ENCODE measurements at regions not wholly inside any gene's neighbourhood (a gene's known extent, or its start where the extent isn't known, plus 50 kb on each side); places are given as distances from the start of the nearest gene placed in this dataset.

DNA sequence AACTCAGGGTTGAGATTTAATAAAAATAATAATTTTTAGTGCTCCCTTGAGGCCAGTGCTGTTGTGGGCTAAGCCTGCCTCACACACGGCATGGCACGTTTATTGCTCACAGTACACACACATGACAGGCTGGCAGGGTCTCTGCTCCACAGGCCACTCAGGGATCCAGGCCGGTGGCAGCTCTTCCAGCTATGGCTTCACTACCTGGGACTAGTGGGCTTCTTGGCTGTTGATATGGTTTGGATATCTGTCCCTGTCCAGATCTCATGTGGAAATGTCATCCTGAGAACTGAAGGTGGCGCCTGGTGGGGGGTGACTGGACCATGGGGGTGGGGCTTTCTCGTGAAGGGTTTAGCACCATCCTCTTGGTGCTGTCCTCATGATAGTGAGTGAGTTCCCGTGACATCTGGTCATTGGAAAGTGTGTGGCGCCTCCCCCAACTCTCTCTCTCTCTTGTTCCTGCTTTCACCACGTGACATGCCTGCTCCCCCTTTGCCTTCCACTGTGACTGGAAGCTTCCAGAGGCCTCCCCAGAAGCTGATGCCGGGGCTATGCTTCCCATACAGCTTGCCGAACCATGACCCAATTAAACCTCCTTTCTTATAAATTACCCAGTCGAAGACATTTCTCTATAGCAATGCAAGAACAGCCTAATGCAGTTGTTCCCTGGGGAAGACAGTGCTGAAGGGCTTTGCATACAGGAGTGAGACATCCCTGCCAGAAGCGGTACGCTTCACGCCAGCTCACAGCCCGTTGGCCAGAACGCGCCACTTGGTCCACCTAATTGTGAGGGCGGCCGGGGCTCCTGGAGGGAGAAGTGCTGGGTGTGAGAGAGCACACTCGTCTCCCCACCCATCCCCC lies 226.9 kb upstream of the C1orf174 start:
- Histone ChIP-seq H3K9me3 (replicated peaks; ENCODE audit: control insufficient read depth, insufficient read depth, low read length) (peaks cover 7% of the 10 kb centered on the region), H3K4me2 (ENCODE audit: insufficient read depth, low read length) (no peak overlapping the region)
- CTCF ChIA-PET: no interaction called here

More for the DNA sequence above, 226.9 kb upstream of the C1orf174 start:
- Histone ChIP-seq H3K36me3 (ENCODE audit: control insufficient read depth in 2 of 2, extremely low read depth in 1 of 2, insufficient read depth in 2 of 2, low read length in 2 of 2) (no peaks in the 10 kb centered on the region), H3K9me1 (replicated peaks; ENCODE audit: control insufficient read depth, extremely low read depth, insufficient read depth, low read length) (no peaks in the 10 kb centered on the region), H3K27ac (ENCODE audit: insufficient read depth, low read depth, low read length) (no peak overlapping the region), H3K27me3 (ENCODE audit: control insufficient read depth in 2 of 2, insufficient read depth in 2 of 2, low read length in 2 of 2) (no peaks in the 10 kb centered on the region), H3K9ac (replicated peaks; ENCODE audit: extremely low read depth, insufficient read depth, low read length) (no peak overlapping the region), H2AFZ (ENCODE audit: low read depth, low read length) (no peak overlapping the region), H3K79me2 (ENCODE audit: control insufficient read depth, insufficient read depth, low read length) (no peaks in the 10 kb centered on the region), H3K4me1 (ENCODE audit: control insufficient read depth, extremely low read depth, insufficient read depth, low read length) (no peaks in the 10 kb centered on the region), H3K4me3 (replicated peaks in 1 of 3; ENCODE audit: insufficient read depth in 1 of 3, low read depth in 1 of 3, low read length in 3 of 3) (no peak overlapping the region), H4K20me1 (replicated peaks; ENCODE audit: control insufficient read depth, extremely low read depth, insufficient read depth, low read length) (no peaks in the 10 kb centered on the region)
- FAIRE-seq (no peak), DNase-seq (ENCODE audit: low read depth, low spot score) (no peak)
- dilution Hi-C loops (cut with MboI; ENCODE audit: extremely low pct_ligation_motif_present, low sequenced_read_pairs): no loop called here
- intact Hi-C loops (cut with micrococcal nuclease): loop anchor here (5.0 kb wide), 1 partner anchor 950 kb away; no protein-coding TSS in a partner anchor
- no TSS peak for BruUV-seq (replicated peaks)
- POLR2A ChIA-PET: no interaction called here
- TF ChIP-seq JUN (IDR thresholded peaks at IDR 0.05; ENCODE audit: borderline replicate concordance, insufficient read depth, insufficient read length, low read depth) (no peak), MAX (IDR thresholded peaks at IDR 0.05; ENCODE audit: insufficient read depth, insufficient read length) (no peak), GATA2 (IDR thresholded peaks at IDR 0.05; ENCODE audit: insufficient read depth, insufficient read length, low read depth, low read length) (no peak), POLR2AphosphoS5 (IDR thresholded peaks at IDR 0.05; ENCODE audit: insufficient read depth, low read depth, low read length) (no peak), EZH2 (IDR thresholded peaks at IDR 0.05; ENCODE audit: borderline replicate concordance, low read depth, low read length, severe bottlenecking) (no peak), POLR2A (IDR thresholded peaks at IDR 0.05; ENCODE audit: low read depth, low read length) (no peak), MYC (IDR thresholded peaks at IDR 0.05; ENCODE audit: low read depth, low read length) (no peak), FOS (IDR thresholded peaks at IDR 0.05; ENCODE audit: borderline replicate concordance, insufficient read depth, low read length) (no peak)
- TF ChIP-seq, protein P1, sequence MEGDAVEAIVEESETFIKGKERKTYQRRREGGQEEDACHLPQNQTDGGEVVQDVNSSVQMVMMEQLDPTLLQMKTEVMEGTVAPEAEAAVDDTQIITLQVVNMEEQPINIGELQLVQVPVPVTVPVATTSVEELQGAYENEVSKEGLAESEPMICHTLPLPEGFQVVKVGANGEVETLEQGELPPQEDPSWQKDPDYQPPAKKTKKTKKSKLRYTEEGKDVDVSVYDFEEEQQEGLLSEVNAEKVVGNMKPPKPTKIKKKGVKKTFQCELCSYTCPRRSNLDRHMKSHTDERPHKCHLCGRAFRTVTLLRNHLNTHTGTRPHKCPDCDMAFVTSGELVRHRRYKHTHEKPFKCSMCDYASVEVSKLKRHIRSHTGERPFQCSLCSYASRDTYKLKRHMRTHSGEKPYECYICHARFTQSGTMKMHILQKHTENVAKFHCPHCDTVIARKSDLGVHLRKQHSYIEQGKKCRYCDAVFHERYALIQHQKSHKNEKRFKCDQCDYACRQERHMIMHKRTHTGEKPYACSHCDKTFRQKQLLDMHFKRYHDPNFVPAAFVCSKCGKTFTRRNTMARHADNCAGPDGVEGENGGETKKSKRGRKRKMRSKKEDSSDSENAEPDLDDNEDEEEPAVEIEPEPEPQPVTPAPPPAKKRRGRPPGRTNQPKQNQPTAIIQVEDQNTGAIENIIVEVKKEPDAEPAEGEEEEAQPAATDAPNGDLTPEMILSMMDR (IDR thresholded peaks at IDR 0.05; ENCODE audit: extremely low read depth in 1 of 2, insufficient read depth in 1 of 2, low read depth in 1 of 2, low read length in 2 of 2): no peak
